Fibroblast of lung (primary cell): ENCODE measurements at regions not wholly inside any gene's neighbourhood (a gene's known extent, or its start where the extent isn't known, plus 50 kb on each side); places are given as distances from the start of the nearest gene placed in this dataset.

Experiments used
- EZH2 ChIP-seq: IDR thresholded peaks from 2 replicates; pipeline ENCODE4 v1.5.1; 2012; ENCODE audit warnings: low read length, control low read depth, mild to moderate bottlenecking; ENCODE audit errors: missing control alignments
- TF ChIP-seq, protein P1 (sequence below), 2 donors: IDR thresholded peaks in 1 of 2; conservative IDR thresholded peaks in 1 of 2; 1 replicate in 1 of 2; 2 replicates in 1 of 2; pipeline ENCODE4 v1.5.1; 2011 to 2012; ENCODE audit warnings: low read length in 2 of 2, control low read depth in 1 of 2, inconsistent platforms in 1 of 2, low read depth in 1 of 2, mild to moderate bottlenecking in 1 of 2

DNA sequence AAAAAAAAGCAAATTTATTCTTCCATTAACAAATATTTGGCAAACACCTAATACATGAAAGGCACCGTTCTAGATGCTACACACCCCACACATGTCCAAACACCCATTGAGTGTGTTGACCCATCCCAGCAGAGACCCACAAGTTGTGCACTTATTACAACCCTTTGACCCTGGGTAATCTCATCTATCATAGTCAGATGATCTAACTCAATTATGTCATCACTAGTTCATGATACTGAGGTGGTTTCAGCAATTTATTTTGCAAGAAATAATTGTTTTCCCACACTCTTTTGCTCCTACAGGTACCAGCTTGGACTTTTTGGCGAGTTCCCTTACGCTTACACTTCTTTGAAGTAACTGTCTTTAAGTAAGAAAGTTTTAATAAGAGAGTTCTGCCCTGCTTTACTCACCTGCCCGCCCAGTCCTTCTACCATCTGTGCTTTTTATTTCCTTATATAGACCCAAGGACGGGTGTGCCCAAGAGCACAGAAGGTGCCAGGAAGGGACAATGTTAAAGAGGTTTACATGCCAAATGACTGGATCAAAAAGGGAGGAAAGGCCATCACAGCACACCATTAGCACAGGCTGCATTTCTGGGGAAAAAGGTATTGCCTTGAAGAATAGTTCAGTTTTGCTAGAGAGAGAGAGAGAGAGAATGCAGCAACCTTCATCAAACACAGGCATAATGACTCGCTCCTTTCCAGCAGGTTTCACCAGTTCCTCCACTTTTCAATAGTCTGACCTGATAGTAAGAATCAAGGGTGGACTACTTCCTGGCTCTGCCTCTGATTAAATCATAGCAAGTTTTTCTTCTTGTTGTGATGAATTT, 54.5 kb upstream of the ATP11B start:
- TF ChIP-seq, protein P1, sequence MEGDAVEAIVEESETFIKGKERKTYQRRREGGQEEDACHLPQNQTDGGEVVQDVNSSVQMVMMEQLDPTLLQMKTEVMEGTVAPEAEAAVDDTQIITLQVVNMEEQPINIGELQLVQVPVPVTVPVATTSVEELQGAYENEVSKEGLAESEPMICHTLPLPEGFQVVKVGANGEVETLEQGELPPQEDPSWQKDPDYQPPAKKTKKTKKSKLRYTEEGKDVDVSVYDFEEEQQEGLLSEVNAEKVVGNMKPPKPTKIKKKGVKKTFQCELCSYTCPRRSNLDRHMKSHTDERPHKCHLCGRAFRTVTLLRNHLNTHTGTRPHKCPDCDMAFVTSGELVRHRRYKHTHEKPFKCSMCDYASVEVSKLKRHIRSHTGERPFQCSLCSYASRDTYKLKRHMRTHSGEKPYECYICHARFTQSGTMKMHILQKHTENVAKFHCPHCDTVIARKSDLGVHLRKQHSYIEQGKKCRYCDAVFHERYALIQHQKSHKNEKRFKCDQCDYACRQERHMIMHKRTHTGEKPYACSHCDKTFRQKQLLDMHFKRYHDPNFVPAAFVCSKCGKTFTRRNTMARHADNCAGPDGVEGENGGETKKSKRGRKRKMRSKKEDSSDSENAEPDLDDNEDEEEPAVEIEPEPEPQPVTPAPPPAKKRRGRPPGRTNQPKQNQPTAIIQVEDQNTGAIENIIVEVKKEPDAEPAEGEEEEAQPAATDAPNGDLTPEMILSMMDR (conservative IDR thresholded peaks at IDR 0.05 in 1 of 2, IDR thresholded peaks at IDR 0.05 in 1 of 2; ENCODE audit: low read depth in 1 of 2, low read length in 2 of 2): no peak
- no peak for TF ChIP-seq EZH2
